ENCODE measurements at regions not wholly inside any gene's neighbourhood (a gene's known extent, or its start where the extent isn't known, plus 50 kb on each side); places are given as distances from the start of the nearest gene placed in this dataset.

- ATAC-seq (ENCODE audit: poor library complexity) (no peak), DNase-seq (no peak)
- intact Hi-C loops (cut with DNase I) = no loop called here
Observed at GRCh38 chr5:6861036-6861435, 147.8 kb downstream of the TENT4A start.

- DNase-seq = no peak
- intact Hi-C loops (cut with DNase I) = no loop called here
Observed at GRCh38 chr5:6861667-6862066, 148.4 kb downstream of the TENT4A start.

GRCh38 chr5:6862306-6862705 is 149.1 kb downstream of the TENT4A start:
- DNase-seq (no peak), ATAC-seq (ENCODE audit: poor library complexity) (no peak)
- intact Hi-C loops (cut with DNase I) = no loop called here

More at GRCh38 chr5:6861667-6862066, 148.4 kb downstream of the TENT4A start:
- ATAC-seq (ENCODE audit: poor library complexity) = no peak

- intact Hi-C loops (cut with DNase I) = no loop called here
- no peak for ATAC-seq (ENCODE audit: poor library complexity)
Observed at GRCh38 chr5:6867712-6868111, 154.5 kb downstream of the TENT4A start.

GRCh38 chr5:6868171-6868570 is 154.9 kb downstream of the TENT4A start:
- no peak for ATAC-seq (ENCODE audit: poor library complexity)
- DNase-seq = no peak
- intact Hi-C loops (cut with DNase I) = no loop called here

More at GRCh38 chr5:6867712-6868111, 154.5 kb downstream of the TENT4A start:
- no peak for DNase-seq

- ATAC-seq (ENCODE audit: poor library complexity) = no peak
- intact Hi-C loops (cut with DNase I) = no loop called here
- no peak for DNase-seq
Observed at GRCh38 chr5:6868575-6869215, 155.5 kb downstream of the TENT4A start.

GRCh38 chr5:6869677-6870076 is 156.4 kb downstream of the TENT4A start:
- no peak for ATAC-seq (ENCODE audit: poor library complexity)
- intact Hi-C loops (cut with DNase I) = no loop called here
- DNase-seq = no peak

GRCh38 chr5:6872441-6873160 is 159.4 kb downstream of the TENT4A start:
- intact Hi-C loops (cut with DNase I) = no loop called here
- ATAC-seq (ENCODE audit: poor library complexity) (no peak), DNase-seq (no peak)

- intact Hi-C loops (cut with DNase I) = no loop called here
- no peak for ATAC-seq (ENCODE audit: poor library complexity)
- no peak for DNase-seq
Observed at GRCh38 chr5:6873359-6873758, 160.1 kb downstream of the TENT4A start.

- ATAC-seq (ENCODE audit: poor library complexity) = no peak
- intact Hi-C loops (cut with DNase I) = no loop called here
- DNase-seq = no peak
Observed at GRCh38 chr5:6875376-6875775, 162.1 kb downstream of the TENT4A start.

- ATAC-seq (ENCODE audit: poor library complexity) = no peak
- intact Hi-C loops (cut with DNase I) = no loop called here
- no peak for DNase-seq
Observed at GRCh38 chr5:6877986-6878828, 165.0 kb downstream of the TENT4A start.

GRCh38 chr5:6885581-6885980 is 172.3 kb downstream of the TENT4A start:
- no peak for ATAC-seq (ENCODE audit: poor library complexity)
- DNase-seq = no peak
- intact Hi-C loops (cut with DNase I) = no loop called here

GRCh38 chr5:6886866-6887265 is 173.6 kb downstream of the TENT4A start:
- ATAC-seq (ENCODE audit: poor library complexity) (no peak), DNase-seq (no peak)
- intact Hi-C loops (cut with DNase I) = no loop called here

GRCh38 chr5:6889030-6889429 is 175.8 kb downstream of the TENT4A start:
- DNase-seq (no peak), ATAC-seq (ENCODE audit: poor library complexity) (no peak)
- intact Hi-C loops (cut with DNase I) = no loop called here

- ATAC-seq (ENCODE audit: poor library complexity) (peak; percentile 12), DNase-seq (no peak)
- intact Hi-C loops (cut with DNase I) = no loop called here
Observed at GRCh38 chr5:6899221-6899620, 186.0 kb downstream of the TENT4A start.

GRCh38 chr5:6900247-6901227 is 187.3 kb downstream of the TENT4A start:
- ATAC-seq (ENCODE audit: poor library complexity) (no peak), DNase-seq (no peak)
- intact Hi-C loops (cut with DNase I) = no loop called here

GRCh38 chr5:6902094-6902493 is 188.9 kb downstream of the TENT4A start:
- intact Hi-C loops (cut with DNase I) = no loop called here
- DNase-seq (no peak), ATAC-seq (ENCODE audit: poor library complexity) (no peak)

GRCh38 chr5:6902597-6902996 is 189.4 kb downstream of the TENT4A start:
- no peak for DNase-seq
- intact Hi-C loops (cut with DNase I) = no loop called here
- ATAC-seq (ENCODE audit: poor library complexity) = no peak

GRCh38 chr5:6903934-6904333 is 190.7 kb downstream of the TENT4A start:
- ATAC-seq (ENCODE audit: poor library complexity) (no peak), DNase-seq (no peak)
- intact Hi-C loops (cut with DNase I) = no loop called here

Data from Right ventricle myocardium superior (tissue), 1 donor.